WI38 (cell line): ENCODE measurements at regions not wholly inside any gene's neighbourhood (a gene's known extent, or its start where the extent isn't known, plus 50 kb on each side); places are given as distances from the start of the nearest gene placed in this dataset.

ENCODE experiments used
- H3K4me3 ChIP-seq: 2 replicates; pipeline ENCODE4 v1.5.1; 2011; ENCODE audit warnings: low read depth, mild to moderate bottlenecking, control low read depth, low read length
- CTCF ChIP-seq: IDR thresholded peaks from 2 replicates; pipeline ENCODE4 v1.5.1; 2012; ENCODE audit warnings: low read depth, mild to moderate bottlenecking, control low read depth, low read length

GRCh38 chr3:147729641-147730040, 320.5 kb downstream of the ZIC1 start:
- TF ChIP-seq CTCF, result no peak
- no peak overlapping the region for H3K4me3 ChIP-seq

- no peak for TF ChIP-seq CTCF
- H3K4me3 ChIP-seq, result no peak overlapping the region
Observed at GRCh38 chr3:147730284-147730683, 321.1 kb downstream of the ZIC1 start.

- no peak overlapping the region for H3K4me3 ChIP-seq
- TF ChIP-seq CTCF, result no peak
Observed at GRCh38 chr3:147733217-147733616, 324.1 kb downstream of the ZIC1 start.

- TF ChIP-seq CTCF, result no peak
- H3K4me3 ChIP-seq, result no peak overlapping the region
Observed at GRCh38 chr3:147735616-147736015, 326.5 kb downstream of the ZIC1 start.

- no peak for TF ChIP-seq CTCF
- H3K4me3 ChIP-seq, result no peak overlapping the region
Observed at GRCh38 chr3:147736226-147736625, 327.1 kb downstream of the ZIC1 start.

GRCh38 chr3:147737376-147737775, 328.2 kb downstream of the ZIC1 start:
- no peak overlapping the region for H3K4me3 ChIP-seq
- TF ChIP-seq CTCF, result no peak

- H3K4me3 ChIP-seq, result no peak overlapping the region
Observed at GRCh38 chr3:147740928-147741327, 331.8 kb downstream of the ZIC1 start.

More at GRCh38 chr3:147740928-147741327, 331.8 kb downstream of the ZIC1 start:
- TF ChIP-seq CTCF, result no peak
